Neutrophil (primary cell): ENCODE measurements at regions not wholly inside any gene's neighbourhood (a gene's known extent, or its start where the extent isn't known, plus 50 kb on each side); places are given as distances from the start of the nearest gene placed in this dataset.

Source experiments
- H3K27ac ChIP-seq: fragments of 200-600 bp; sonication (generic); 2 replicates; pipeline ENCODE4 v1.5.1; 2016; ENCODE audit warnings: mild to moderate bottlenecking, moderate library complexity
- H3K27me3 ChIP-seq: fragments of 200-600 bp; sonication (generic); 2 replicates; pipeline ENCODE4 v1.6.0; 2016; ENCODE audit warnings: mild to moderate bottlenecking
- H3K36me3 ChIP-seq: fragments of 200-600 bp; sonication (generic); 2 replicates; pipeline ENCODE4 v1.5.1; 2017
- H3K4me1 ChIP-seq, 2 experiments: fragments of 200-600 bp in 1 of 2; sonication (generic) in 1 of 2; 1 replicate in 1 of 2; 2 replicates in 1 of 2; pipeline versions ENCODE4 v1.5.1 to v1.6.1; 2013 to 2016; ENCODE audit warnings: low read depth in 1 of 2, low read length in 1 of 2, mild to moderate bottlenecking in 1 of 2, moderate library complexity in 1 of 2; ENCODE audit not compliant: control insufficient read depth in 1 of 2, insufficient read depth in 1 of 2
- H3K4me3 ChIP-seq, 2 experiments: fragments of 200-600 bp in 1 of 2; sonication (generic) in 1 of 2; 1 replicate in 1 of 2; 2 replicates in 1 of 2; pipeline ENCODE4 v1.5.1; 2013 to 2016; ENCODE audit warnings: low read depth in 1 of 2, low read length in 1 of 2, mild to moderate bottlenecking in 1 of 2, moderate library complexity in 1 of 2
- H3K9me3 ChIP-seq: fragments of 200-600 bp; sonication (generic); 2 replicates; pipeline ENCODE4 v1.5.1; 2016
- TF ChIP-seq, protein P1 (sequence below): fragments of 200-600 bp; sonication (generic); IDR thresholded peaks from 2 replicates; pipeline ENCODE4 v1.5.1; 2016; ENCODE audit warnings: antibody characterized with exemption

DNA sequence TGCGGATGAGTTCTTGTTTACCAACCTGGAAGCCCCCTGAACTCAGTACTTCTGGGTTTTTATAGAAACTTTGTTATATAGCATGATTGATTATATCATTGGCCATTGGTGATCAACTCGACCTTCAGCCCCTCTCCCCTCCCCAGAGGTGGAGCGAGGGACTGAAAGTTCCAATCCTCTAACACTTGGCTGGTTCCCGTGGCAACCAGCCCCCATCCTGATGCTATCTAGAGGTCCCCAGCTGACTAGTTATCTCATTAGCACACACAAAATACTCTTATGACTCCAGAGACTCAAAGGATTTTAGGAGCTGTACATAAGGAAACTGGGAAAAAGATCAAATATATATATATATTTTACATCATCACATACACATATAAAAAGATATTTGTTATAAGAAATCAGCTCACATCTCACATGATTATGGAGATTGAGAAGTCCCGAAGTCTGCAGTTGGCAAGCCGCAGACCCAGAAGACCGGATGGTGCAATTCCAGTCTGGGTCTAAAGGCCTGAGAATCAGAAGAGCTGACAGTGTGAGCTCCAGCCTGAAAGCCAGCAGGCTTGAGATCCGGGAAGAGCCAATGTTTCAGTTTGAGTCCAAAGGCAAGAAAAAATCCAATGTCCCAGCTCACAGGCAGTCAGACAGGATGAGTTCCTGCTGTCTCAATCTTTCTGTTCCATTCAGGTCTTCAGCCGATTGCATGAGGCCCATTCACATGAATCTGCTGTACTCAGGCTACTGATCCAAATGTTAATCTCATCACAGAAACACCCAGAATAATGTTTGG, 179.3 kb upstream of the DTNBP1 start:
- Histone ChIP-seq H3K4me1 (no peaks in the 10 kb centered on the region), H3K36me3 (no peaks in the 10 kb centered on the region), H3K27ac (no peak overlapping the region), H3K27me3 (no peaks in the 10 kb centered on the region), H3K9me3 (no peaks in the 10 kb centered on the region), H3K4me3 (no peak overlapping the region)
- TF ChIP-seq, protein P1, sequence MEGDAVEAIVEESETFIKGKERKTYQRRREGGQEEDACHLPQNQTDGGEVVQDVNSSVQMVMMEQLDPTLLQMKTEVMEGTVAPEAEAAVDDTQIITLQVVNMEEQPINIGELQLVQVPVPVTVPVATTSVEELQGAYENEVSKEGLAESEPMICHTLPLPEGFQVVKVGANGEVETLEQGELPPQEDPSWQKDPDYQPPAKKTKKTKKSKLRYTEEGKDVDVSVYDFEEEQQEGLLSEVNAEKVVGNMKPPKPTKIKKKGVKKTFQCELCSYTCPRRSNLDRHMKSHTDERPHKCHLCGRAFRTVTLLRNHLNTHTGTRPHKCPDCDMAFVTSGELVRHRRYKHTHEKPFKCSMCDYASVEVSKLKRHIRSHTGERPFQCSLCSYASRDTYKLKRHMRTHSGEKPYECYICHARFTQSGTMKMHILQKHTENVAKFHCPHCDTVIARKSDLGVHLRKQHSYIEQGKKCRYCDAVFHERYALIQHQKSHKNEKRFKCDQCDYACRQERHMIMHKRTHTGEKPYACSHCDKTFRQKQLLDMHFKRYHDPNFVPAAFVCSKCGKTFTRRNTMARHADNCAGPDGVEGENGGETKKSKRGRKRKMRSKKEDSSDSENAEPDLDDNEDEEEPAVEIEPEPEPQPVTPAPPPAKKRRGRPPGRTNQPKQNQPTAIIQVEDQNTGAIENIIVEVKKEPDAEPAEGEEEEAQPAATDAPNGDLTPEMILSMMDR = no peak

DNA sequence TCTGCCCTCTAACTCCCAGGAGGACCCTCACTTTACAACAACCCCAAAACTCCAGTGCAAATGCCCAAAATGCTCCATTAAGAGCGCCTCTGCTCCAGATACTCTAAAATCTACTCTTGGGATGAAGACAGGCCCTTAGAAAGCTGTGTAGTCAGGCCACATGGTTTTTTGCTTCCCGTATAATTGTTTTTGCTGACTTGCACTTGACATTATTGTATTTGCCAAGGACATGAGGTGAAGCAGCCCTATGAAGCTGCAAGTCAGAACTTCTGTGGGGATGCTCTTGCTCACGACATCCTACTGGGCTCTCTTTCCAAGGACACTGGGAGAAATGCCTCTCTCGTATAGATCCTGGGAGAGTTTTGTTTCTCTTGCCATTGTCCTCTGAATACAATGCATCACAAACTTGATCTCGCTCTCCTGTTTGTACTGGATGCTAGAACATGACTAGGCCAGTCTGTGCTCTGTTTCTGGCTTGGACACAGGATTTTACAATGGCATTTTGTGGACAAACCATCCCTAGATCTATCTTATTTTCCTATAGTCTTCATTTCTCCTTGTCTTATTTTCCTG, 177.2 kb upstream of the DTNBP1 start:
- TF ChIP-seq, protein P1 = no peak
- H3K27me3 ChIP-seq = no peaks in the 10 kb centered on the region
- H3K4me1 ChIP-seq = no peaks in the 10 kb centered on the region
- no peak overlapping the region for H3K27ac ChIP-seq
- H3K36me3 ChIP-seq = no peaks in the 10 kb centered on the region
- no peaks in the 10 kb centered on the region for H3K9me3 ChIP-seq
- no peak overlapping the region for H3K4me3 ChIP-seq

DNA sequence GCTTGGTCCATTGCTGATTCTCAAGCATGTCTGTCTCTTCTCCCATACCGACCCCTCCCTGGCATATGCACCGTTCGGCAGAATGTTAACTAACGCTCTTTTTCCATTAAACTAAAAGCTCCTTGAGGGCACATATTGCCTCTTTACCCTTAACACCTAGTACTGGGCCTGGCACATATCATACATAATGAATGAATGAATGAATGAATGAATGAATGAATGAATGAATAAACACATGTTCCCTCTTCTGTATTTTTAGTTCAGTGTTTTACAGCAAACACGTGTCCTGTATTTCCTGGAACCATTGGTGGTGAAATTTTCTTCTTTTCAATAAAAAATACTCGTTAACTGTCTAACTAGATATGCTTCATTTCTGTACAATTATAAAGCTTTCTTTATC, 174.4 kb upstream of the DTNBP1 start:
- H3K4me3 ChIP-seq = no peak overlapping the region
- no peaks in the 10 kb centered on the region for H3K36me3 ChIP-seq
- H3K27ac ChIP-seq = no peak overlapping the region
- H3K27me3 ChIP-seq = no peaks in the 10 kb centered on the region
- no peaks in the 10 kb centered on the region for H3K9me3 ChIP-seq
- no peaks in the 10 kb centered on the region for H3K4me1 ChIP-seq
- TF ChIP-seq, protein P1 = no peak

DNA sequence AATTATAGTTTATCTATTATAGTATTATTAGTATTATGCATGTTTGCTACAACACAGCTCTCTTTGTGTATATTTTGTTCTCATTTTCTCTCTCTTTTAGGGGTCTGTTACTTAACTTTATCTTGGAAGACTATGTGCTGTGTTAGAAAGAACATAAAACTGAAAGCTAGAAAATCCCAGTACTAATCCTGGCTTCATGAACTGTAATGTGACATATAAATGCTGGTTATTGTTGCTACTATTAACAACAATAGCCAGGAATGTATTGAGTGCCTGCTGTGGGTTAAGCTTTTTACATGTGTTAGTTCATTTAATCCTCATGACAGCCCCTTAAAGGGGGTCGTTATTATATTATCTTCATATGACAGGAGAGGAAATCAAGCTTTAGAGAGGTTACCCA, 170.0 kb upstream of the DTNBP1 start:
- H3K9me3 ChIP-seq = no peaks in the 10 kb centered on the region
- TF ChIP-seq, protein P1 = no peak
- H3K36me3 ChIP-seq = no peaks in the 10 kb centered on the region
- H3K27ac ChIP-seq = no peak overlapping the region
- no peak overlapping the region for H3K4me3 ChIP-seq
- no peaks in the 10 kb centered on the region for H3K27me3 ChIP-seq
- no peaks in the 10 kb centered on the region for H3K4me1 ChIP-seq

DNA sequence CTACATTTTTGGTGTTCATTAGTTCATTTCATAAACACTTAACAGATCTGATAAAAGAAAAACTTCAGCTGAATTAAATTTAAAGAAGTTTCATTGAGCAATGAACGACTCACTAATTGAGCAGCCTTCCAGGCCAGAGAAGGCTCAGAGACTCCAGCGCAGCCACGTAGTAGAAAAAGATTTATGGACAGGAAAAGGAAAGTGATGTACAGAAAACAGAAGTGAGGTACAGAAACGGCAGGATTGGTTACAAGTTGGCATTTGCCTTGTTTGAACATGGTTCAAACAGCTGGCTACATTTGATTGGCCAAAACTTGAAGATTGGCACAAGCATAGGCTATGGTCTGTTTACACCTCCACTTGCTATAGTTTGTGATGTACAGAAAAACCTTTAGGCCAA, 166.3 kb upstream of the DTNBP1 start:
- no peaks in the 10 kb centered on the region for H3K27me3 ChIP-seq
- H3K36me3 ChIP-seq = no peaks in the 10 kb centered on the region
- H3K4me3 ChIP-seq = no peak overlapping the region
- H3K4me1 ChIP-seq = no peaks in the 10 kb centered on the region
- TF ChIP-seq, protein P1 = no peak
- H3K9me3 ChIP-seq = no peaks in the 10 kb centered on the region
- no peak overlapping the region for H3K27ac ChIP-seq
